HG02981 (cell line): ENCODE measurements at regions not wholly inside any gene's neighbourhood (a gene's known extent, or its start where the extent isn't known, plus 50 kb on each side); places are given as distances from the start of the nearest gene placed in this dataset.

Experiments
- ATAC-seq: cut with Tn5 transposase; IDR thresholded peaks from one replicate; pipeline ENCODE4 v1.9.1; 2021; ENCODE audit warnings: mild to moderate bottlenecking, moderate library complexity; ENCODE audit not compliant: unreplicated experiment

DNA sequence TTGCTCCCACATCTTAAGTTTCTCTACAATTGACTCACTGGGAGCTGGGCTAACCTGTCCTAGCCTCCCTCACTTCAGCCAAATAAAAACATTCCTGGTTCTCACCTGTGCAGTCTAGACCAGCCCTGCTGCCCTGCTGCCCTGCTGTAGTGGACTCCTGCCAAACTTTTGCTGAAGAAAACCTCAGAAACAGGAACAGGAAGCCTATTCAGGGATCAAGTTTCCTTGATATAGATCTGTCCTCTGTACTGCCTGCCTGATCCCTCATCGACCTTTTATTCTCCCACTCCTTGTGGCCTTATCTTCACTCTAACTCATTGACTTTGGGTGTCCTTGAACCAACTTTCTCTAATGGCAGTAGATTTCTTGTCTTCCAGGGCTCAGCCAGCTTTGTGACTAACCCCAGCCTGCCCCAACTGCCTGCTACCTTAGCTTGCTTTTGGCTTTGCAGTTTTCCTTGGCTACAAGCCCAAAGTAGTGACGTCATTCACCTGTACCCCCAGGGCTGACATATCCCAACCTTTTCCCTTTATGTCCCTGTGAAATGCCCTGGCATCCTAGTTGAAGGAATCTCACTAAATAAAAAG is 234.8 kb downstream of the DUSP6 start:
- ATAC-seq: no peak

DNA sequence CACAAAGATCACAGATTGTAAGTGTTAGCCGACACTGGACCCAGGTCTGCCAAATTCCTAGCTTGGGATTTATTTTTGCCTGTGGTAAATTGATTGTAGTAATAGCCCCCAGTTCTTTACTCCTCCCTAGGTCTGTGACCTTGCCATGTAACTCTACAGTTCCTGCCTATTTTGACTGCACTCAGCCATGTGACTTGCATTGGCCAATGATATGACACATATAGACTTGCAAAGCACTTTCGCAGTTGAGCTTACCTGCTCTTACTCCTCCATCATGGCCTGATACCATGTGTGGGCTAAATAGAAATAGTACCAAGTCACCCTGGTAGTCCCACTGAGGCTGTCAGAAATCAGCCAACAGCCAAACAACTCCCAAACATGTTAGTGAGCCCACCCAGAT is 240.3 kb downstream of the DUSP6 start:
- ATAC-seq: no peak

DNA sequence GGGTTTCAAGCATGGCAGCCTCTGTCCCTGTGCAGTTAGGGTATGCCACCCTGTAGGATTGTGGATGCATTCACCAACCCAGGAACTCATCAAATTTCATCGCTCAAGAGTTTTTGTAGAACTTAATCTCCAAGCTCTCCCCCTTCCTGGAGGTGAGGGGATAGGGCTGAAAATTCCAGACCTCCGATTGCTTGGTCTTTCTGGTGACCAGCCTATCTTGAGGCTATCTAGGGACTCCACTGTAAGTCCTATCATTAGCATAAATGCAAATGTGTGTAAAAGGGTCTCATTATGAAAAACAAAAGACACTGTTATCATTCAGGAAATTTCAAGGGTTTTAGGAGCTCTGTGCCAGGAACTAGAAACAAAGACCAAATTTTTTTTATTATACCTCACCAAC is 244.0 kb downstream of the DUSP6 start:
- no peak for ATAC-seq

DNA sequence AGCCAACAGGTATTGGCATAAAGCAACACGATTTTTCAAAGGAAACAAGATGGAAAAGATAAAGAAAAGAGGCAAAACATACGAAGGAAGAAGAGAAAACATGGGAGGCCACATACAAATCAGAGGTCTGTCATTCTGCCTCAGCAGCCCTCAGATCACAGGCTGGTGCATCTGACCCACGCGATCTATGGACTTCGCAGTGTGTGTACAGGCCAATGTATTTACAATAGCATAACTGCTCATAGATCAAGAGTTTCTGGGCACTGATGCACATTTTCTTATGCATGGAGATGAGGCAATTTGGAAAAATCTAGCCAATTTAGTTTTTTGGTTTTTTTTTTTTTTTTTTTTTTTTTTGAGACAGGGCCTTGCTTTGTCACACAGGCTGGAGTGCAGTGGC is 245.4 kb downstream of the DUSP6 start:
- ATAC-seq: no peak

DNA sequence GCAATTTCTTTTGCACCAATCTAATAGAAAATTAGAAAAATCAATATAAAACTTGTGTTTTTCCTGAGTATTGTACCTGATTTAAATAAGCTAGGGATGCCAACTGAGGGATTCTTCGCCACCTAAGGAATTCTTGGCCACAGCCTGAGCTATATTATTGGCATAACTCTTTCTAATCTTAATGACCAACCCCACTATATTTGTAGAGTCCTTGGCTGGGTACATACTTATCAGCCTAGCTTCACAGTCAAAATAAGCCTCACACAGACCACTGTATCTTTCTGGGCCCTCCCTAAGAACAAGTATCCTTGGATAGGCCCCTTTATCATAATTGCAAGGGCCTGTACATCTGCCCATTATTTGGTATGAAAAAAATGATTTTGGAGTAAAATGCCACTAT is 247.1 kb downstream of the DUSP6 start:
- no peak for ATAC-seq

DNA sequence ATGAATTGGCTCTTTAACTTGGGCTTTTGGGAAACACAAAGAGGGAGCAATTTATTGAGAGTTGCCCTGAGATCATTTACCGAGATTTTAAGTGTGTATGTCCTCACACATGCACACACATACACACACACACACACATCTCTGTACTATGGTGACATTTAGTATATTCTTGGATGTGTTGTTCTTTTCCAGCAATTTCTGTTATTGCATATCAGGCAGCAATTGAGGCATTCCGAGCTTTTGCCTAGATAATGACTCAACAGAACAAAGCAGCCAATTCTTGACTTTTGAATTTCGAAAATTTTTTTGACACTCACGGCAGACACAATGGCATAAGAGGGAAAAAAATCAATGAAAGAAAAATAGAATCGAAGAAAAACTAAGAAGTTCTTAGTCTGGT is 248.5 kb downstream of the DUSP6 start:
- no peak for ATAC-seq

DNA sequence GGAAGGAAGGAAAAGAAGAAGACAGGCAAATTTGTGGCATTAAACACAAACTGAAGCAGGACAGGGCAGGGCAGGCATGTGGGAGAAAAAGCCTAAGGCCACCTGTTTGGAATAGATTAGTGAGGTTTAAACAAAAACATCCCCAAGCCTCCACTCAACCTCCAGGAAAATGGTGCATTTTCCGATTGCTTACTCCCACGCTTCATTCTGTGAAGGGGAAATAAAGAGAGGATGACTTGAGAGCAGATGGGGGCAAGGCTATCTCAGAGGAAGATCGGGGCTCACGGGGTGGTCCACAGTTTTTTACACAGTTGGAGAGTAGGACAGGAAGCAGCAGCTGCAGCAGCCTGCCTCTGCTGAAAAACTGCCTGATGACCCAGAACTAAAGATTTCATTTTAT is 250.9 kb downstream of the DUSP6 start:
- no peak for ATAC-seq

DNA sequence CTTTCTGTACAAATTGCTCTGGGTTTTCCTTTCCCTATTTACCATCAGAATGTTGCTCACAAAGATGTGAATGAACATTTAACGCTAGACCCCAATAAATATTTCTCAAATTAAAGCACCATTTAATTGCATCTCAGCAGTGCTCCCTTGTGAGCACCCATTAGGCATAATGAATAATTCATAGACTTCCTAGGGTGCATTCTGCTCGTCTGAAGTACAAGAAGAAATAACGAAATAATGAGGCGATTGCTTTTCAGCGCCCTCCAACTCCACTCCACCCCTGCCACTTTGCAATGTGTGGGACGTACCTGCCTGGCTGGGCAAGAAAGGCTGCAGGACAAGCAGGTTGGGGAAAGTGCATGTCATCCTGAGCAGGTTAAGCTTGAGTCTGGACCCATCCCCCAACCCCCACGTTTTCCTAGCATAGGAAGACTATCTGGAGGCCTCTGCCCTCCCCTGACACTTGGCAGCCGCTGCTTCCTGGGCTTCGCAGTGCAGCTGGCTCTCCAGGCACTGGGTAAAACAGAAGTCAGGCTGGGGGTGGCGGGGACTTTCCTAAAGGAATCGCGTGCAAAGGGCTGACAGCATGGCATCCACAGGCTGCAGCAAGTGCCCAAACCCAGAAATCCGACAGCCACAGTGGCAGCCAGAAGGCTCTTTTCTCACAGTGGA is 253.7 kb downstream of the DUSP6 start:
- ATAC-seq: no peak

DNA sequence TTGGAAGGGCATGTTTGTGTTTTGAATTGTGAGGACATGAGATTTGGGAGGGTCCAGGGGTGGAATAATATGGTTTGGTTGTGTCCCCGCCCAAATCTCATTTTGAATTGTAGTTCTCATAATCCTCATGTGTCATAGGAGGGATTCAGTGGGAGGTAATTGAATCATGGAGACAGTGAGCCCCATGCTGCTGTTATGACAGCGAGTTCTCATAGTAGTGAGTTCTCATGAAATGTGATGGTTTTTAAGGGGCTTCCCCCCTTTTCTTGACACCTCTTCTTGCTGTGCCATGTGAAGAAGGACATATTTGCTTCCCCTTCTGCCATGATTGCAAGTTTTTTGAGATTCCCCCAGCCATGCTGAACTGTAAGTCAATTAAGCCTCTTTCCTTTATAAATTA is 260.0 kb downstream of the DUSP6 start:
- no peak for ATAC-seq

DNA sequence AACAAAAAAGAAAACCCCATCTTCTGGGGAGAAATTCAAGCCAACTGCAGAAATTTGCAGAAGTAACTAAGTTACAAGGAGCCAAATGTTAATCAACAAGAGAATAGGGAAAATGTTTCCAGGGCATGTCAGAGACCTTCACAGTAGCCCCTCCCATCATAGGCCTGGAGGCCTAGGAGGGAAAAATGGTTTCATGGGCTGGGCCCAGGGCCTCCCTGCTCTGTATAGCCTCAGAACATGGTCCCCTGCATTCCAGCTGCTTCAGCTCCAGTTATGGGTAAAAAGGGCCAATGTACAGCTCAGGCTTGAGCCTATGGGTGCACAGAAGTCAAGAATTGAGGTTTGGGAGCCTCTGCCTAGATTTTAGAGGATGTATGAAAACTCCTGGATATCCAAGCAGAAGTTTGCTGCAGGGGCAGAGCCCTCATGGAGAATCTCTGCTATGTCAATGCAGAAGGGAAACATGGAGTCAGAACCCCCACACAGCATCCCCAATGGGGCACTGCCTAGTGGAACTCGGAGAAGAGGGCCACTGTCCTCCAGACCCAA is 260.9 kb downstream of the DUSP6 start:
- ATAC-seq: no peak

DNA sequence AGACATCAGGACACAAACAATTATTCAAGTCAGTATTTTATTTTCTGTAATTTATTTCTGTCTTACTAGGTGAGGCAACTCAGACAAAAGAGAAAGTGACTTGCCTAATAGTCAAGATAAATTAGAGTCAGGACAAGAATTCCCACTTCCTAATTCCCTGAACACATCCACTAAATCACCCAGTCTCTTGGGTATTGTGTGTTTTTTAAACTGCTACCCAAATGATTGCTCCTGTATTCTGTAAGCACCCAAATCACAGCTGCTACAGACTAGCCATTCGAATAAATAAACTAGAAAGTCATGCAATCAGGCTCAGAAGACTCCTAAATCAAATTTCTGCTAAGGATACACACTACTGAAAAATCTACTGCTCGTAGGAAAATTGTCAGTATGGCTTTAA is 263.0 kb downstream of the DUSP6 start:
- ATAC-seq: no peak

DNA sequence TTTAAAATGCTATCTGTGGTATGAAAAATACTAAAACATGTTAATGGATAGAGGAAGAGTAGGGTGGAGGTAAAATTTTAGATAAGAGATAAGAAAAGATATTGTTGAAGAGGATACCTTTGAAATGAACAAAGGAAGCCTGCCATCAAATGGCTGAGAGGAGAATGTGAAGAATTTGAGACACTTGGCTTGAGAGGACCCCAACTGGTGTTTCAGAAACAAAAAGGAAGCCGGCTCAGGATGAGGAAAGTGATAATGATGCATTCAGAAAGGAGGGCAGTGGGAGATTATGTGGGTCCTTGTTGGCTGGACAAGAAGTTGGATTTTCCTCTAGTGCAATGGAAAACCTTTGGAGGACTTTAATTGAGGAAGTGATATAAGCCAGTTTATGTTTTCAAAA is 264.4 kb downstream of the DUSP6 start:
- ATAC-seq: no peak

DNA sequence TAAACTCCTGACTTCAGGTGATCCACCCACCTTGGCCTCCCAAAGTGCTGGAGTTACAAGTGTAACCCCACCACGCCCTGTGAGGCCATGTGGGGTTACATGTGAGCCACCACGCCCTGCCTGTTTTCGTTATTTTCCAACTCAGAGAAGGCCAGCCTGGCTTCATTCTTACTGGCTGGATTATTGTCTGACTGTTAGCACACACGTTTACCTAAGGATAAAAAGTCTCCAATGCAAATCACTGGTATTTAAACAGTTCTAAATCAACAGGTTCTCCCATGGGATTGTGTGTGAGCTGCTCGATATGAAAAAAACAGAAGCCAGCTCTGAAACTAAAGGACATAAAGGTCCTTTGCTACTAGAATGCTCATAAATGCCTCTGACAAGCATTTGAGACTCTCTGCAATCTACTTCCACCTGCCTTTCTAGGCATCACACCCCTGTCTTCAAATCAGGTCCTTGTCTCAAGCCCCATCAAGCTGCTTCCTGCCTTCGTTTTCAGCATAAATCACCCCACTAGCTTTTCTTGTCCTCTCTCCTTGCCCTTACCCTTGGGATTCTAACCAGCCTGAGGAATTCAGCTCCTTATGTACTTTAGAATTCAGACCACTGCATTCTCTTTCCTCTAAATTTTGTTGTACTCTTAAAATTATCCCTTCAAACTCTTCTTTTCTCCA is 265.0 kb downstream of the DUSP6 start:
- no peak for ATAC-seq

DNA sequence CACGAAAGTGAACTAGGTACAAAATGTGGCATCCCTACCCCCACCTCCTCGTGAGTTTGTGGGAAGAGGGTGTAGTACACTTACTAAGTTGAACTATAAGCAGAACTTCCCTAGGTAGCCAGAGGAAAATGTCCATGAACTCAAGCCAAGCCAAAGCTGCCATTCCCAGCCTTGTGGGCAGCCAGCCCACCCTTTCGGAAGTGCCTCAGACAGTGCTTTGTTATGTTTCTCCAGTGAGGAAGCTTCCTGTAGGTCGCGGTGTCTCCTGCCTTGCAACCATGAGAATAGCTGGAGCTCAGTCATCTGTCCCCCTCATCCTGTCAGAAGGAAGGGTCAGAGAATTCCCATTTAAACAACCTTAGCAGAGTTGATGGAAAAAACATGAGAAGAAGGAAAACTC is 266.9 kb downstream of the DUSP6 start:
- ATAC-seq: no peak

DNA sequence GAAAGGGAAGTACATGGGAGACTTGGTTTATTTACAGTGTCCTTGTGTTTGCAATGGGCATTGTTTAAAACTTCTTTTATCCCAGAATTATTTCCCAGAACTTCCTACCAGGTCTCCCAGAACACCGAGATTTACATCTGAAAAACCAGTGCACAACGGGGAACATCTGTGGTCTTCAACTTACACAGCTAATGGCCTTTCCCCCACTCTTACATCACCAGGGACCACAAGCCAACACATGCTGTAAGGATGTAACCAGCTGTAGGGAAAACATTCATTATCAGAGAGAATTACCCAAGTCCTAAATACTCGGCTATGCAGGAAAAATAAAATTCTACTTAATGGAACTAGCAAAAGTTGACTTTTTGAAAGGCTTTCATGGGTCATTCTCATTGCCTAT is 267.6 kb downstream of the DUSP6 start:
- ATAC-seq: no peak

DNA sequence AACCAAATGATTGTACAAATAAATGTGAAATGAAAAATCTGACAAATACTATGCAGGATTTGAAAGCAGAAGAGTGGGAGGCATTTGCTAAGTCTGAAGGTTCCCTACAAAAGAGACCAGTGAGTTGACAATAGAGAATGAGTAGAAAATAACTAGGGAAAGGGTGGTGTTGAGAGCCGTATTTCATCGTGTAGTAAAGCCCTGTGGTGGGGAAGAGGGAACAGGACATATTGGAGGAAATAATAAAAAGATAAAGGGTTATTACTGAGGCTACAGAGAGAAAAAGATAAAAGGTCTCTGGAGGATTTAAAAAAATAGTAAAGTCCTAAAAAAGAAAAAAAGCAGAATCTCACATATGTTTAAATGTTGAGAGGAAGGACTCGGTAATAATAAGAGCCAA is 268.8 kb downstream of the DUSP6 start:
- no peak for ATAC-seq

DNA sequence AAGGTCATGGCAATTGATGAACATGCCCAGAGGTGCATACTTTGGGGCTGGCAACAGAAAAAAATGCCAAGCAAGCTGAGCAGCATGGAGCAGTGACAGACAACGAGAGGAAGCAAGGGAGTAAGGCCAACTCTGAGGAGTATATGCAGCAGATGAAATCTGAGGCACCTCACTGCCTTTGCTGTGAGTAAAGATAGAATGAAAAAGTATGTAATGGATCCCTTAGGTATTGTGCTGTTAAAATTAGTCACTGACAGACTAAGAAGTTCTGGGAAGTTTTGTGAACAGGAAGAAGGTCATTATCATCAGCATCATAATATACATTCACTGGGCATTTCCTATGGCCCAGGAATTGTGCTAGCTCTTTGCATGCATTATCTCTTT is 269.9 kb downstream of the DUSP6 start:
- no peak for ATAC-seq

DNA sequence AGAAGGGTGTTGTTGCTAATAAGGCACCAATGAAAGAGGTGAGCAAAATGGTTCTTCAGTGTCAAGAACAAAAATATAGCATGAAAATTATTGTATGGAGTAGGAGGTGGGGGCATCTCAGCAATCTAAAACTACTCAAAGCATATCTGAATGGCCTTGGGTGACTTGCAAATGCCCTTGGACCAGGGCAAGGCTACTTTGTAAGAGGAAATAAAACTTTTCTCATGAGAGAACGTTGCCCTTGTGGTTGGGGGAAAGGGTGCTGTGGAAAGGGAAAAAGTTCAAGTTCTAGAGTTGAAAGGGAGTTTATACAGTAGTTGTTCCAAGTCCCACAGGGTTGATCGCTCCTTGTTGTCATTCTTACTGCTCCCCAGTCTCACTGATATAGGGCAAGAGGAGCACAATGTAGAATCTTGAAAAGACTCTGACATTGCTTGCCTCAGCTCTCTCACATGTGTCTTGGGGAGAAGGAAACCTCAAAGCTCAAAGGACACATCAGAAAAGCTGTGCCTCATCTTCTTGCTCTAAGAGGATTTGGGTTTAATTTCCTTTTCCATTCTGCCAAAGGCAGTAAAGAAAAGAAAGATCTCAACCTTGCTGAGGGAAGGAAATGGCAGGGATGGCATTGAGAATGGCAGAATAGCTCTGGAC is 270.5 kb downstream of the DUSP6 start:
- no peak for ATAC-seq

DNA sequence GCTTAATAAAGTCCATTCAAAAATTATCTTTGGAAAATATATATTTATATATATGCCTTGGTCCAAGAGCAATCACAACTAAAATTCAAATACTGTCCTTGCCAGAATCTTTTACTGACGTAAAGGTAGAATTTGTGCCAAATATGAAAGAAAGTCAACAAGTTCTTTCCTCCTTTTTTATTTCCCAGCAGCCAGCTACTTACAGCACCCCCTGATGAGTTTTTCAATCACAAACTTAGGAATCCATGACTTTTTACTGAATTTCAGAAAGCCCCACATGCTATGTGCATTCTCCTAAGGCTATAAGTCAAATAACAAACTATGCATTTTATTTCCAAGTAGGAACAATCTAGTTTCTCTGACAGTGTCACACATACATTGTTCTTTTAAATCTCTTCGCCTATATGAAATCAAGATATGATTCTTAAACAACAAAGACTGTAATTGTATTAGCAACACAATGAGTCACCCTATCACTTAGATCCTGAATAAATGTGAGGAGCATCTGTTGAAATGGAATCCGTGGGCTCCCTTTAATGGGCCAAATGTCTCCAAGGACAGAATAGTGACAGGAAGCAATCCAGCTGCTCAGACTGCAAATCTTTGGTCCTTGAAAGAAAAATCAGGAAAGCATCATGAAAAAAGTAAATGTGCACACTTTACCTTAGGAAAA is 271.4 kb downstream of the DUSP6 start:
- no peak for ATAC-seq

DNA sequence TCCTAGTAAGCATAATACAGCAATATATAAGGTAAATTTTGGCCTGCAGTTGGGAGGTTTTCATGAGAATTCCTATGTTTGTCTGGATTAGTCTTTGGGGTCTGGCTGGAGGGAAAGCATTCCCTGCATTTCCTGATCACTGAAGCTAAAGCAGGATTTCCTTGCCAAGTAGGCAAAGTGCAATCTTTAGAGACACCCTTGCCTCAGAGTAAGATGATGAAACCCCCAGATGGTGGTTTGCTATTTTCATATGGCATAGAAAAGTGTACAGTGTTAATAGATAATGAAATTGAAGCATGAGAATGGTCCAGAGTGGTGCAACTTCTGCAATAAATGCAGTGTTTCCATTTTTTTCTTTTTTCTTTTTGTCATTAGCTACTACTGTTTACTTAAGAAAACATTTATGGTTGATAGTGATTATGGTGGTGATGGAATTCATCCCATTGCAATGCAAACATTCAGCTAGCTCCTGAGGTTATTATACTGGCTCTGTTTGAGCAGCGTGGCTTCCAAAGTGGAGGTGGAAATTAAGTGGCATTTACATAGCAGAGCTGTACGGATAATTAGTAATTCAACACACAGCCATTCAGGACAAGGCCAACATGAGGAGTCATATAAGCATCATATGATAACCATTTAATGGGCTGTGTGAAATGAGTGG is 276.3 kb downstream of the DUSP6 start:
- no peak for ATAC-seq

DNA sequence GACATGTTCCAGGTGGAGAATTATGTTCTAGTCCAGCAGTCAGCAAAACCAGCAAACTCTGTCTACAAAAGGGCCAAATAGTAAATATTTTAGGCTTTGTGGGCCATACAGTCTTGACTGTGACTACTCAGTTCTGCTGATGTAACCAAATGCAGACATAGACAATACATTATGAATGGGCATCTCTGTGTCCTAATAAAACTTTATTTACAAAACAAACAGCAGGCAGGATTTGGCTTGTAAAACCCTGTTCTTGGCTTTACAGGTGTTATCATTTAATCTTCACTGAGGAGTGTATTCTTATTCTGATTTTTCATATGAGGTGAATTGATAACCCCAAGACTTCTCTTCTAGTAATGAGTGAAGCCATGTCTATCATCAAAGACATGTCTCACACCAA is 278.6 kb downstream of the DUSP6 start:
- no peak for ATAC-seq
